ENCODE measurements at regions not wholly inside any gene's neighbourhood (a gene's known extent, or its start where the extent isn't known, plus 50 kb on each side); places are given as distances from the start of the nearest gene placed in this dataset.

DNA sequence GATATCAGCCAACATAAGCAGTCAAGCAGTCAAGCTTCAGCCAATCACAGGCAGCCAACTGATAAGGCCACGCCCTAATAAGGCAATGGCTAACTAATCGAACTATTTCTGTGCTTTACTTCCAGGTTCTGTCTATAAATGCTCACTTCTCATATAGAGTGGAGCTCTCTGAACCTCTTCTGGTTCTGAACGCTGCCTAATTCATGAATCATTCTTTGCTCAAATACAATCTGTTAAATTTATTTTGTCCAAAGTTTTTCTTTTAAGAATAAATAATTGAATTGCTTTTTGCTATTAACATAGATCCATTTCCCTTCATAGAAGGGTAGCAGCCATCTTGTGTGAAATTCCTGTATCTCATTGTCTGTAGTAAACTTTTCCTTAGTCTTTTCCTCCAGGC, 97.9 kb upstream of the TMEM72 start:
- no peak overlapping the region for H3K27ac Mint-ChIP-seq

DNA sequence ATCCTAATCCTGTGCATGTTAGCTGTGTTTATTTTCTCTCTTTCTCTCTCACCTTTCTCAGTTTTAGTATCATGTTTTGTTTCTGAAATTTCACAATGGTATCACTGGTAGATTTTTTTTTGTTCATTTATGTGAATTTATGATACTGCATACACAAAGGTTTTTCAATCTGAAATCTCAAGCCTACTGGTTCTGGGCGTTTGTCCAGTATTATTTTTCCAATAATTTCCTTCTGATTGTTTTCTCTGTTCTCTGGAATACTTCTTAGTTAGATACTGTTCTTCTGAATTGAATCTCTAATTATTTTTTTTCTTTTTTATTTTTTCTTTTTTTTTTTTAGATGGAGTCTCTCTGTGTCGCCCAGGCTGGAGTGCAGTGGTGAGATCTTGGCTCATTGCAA, 96.2 kb upstream of the TMEM72 start:
- no peaks in the 10 kb centered on the region for H3K9me3 ChIP-seq (ENCODE audit: low read length)
- Mint-ChIP-seq H3K36me3 (no peaks in the 10 kb centered on the region), H3K9me3 (peaks cover 0 to 5% (median 0%) of the 10 kb centered on the region in 5 donors), H3K4me3 (no peak overlapping the region), H3K27me3 (peaks cover 4 to 9% of the 10 kb centered on the region in 2 donors), H3K27ac (no peak overlapping the region), H3K4me1 (no peaks in the 10 kb centered on the region)
- no peaks in the 10 kb centered on the region for H3K27me3 ChIP-seq (ENCODE audit: insufficient read depth, low read length, poor library complexity, severe bottlenecking)
- no peak overlapping the region for H3K27ac ChIP-seq (ENCODE audit: low read depth, low read length)
- POLR2A ChIA-PET: no interaction called here
- H3K4me1 ChIP-seq (ENCODE audit: insufficient read depth, low read length): no peaks in the 10 kb centered on the region
- CTCF ChIA-PET: no interaction called here
- DNase-seq: no peak
- H3K36me3 ChIP-seq (ENCODE audit: insufficient read depth, low read length): no peaks in the 10 kb centered on the region
- no peak overlapping the region for H3K4me3 ChIP-seq (ENCODE audit: low read length)

More for the DNA sequence above, 97.9 kb upstream of the TMEM72 start:
- Mint-ChIP-seq H3K4me3 (no peak overlapping the region), H3K9me3 (peaks cover 0 to 5% (median 0%) of the 10 kb centered on the region in 5 donors), H3K36me3 (no peaks in the 10 kb centered on the region), H3K27me3 (peaks cover 2 to 9% of the 10 kb centered on the region in 2 donors), H3K4me1 (no peaks in the 10 kb centered on the region)
- POLR2A ChIA-PET: no interaction called here
- CTCF ChIA-PET: no interaction called here
- Histone ChIP-seq H3K9me3 (ENCODE audit: low read length) (no peaks in the 10 kb centered on the region), H3K27ac (ENCODE audit: low read depth, low read length) (no peak overlapping the region), H3K4me1 (ENCODE audit: insufficient read depth, low read length) (no peaks in the 10 kb centered on the region), H3K27me3 (ENCODE audit: insufficient read depth, low read length, poor library complexity, severe bottlenecking) (no peaks in the 10 kb centered on the region), H3K4me3 (ENCODE audit: low read length) (no peak overlapping the region), H3K36me3 (ENCODE audit: insufficient read depth, low read length) (no peaks in the 10 kb centered on the region)
- no peak for DNase-seq

DNA sequence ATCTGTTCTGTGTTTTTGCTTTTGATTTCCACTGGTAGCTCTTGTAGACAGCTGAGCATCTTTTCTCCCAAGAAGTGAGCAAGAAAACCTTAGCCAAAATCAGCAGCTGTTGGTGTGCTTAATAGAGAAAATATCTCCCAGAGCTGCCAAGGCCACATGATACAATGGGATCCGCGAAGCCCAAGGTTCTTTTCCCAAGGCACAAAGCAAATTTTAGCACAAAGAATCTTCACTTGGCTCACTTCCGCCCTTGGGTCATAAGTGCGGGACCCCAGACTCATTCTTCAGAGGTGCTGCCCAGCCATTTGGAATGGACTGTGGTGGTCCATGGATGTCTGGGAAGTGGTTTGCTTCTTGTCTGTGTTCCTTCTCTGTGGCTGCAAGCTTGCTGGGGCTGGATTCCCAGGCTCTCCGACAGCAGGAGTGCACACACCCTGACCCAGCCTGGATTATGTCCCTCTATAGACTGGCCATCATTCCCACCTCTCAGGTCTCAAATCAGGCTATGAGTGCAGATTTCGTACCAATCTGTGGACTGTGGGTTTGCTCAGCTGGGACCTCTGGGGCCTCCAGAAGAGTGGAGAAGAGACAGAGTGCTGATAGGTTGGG, 93.0 kb upstream of the TMEM72 start:
- Mint-ChIP-seq H3K4me3 (no peak overlapping the region), H3K4me1 (no peaks in the 10 kb centered on the region), H3K27ac (no peak overlapping the region), H3K9me3 (peaks cover 0 to 5% (median 0%) of the 10 kb centered on the region in 5 donors), H3K27me3 (peaks cover 10 to 19% of the 10 kb centered on the region in 2 donors), H3K36me3 (no peaks in the 10 kb centered on the region)
- Histone ChIP-seq H3K9me3 (ENCODE audit: low read length) (no peaks in the 10 kb centered on the region), H3K27ac (ENCODE audit: low read depth, low read length) (no peak overlapping the region), H3K4me1 (ENCODE audit: insufficient read depth, low read length) (no peaks in the 10 kb centered on the region), H3K36me3 (ENCODE audit: insufficient read depth, low read length) (no peaks in the 10 kb centered on the region), H3K4me3 (ENCODE audit: low read length) (no peak overlapping the region), H3K27me3 (ENCODE audit: insufficient read depth, low read length, poor library complexity, severe bottlenecking) (no peaks in the 10 kb centered on the region)
- DNase-seq: no peak
- ChIA-PET POLR2A (no interaction called here), CTCF (no interaction called here)

DNA sequence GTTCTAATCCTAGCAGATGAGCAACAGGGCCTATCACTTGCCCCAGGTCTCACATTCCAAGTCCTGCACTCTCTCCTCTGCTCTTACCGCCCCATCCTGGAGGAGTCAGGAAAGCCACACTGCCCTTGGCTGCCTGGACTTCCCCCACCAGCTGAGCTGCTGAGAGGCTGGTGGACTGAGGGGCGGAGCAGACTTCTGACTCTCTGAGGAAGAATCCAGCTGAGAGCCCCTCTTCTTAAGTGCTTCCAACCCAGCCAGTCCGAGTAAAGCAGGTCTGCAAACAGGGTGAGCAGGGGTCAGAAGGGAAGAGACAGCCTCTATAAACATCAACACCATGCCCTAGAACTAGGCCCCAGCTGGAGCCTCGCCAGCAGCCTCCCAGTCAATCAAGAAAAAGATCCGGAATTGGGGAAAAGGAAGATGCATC, 92.4 kb upstream of the TMEM72 start:
- ChIA-PET CTCF (no interaction called here), POLR2A (no interaction called here)
- Mint-ChIP-seq H3K4me3 (no peak overlapping the region), H3K27ac (no peak overlapping the region), H3K9me3 (peaks cover 0 to 1% (median 0%) of the 10 kb centered on the region in 5 donors), H3K27me3 (peaks cover 10 to 19% of the 10 kb centered on the region in 2 donors), H3K4me1 (no peaks in the 10 kb centered on the region), H3K36me3 (no peaks in the 10 kb centered on the region)
- H3K9me3 ChIP-seq (ENCODE audit: low read length): no peaks in the 10 kb centered on the region
- H3K4me1 ChIP-seq (ENCODE audit: insufficient read depth, low read length): no peaks in the 10 kb centered on the region
- H3K27ac ChIP-seq (ENCODE audit: low read depth, low read length): no peak overlapping the region
- no peak for DNase-seq
- H3K27me3 ChIP-seq (ENCODE audit: insufficient read depth, low read length, poor library complexity, severe bottlenecking): no peaks in the 10 kb centered on the region
- no peaks in the 10 kb centered on the region for H3K36me3 ChIP-seq (ENCODE audit: insufficient read depth, low read length)
- H3K4me3 ChIP-seq (ENCODE audit: low read length): no peak overlapping the region

DNA sequence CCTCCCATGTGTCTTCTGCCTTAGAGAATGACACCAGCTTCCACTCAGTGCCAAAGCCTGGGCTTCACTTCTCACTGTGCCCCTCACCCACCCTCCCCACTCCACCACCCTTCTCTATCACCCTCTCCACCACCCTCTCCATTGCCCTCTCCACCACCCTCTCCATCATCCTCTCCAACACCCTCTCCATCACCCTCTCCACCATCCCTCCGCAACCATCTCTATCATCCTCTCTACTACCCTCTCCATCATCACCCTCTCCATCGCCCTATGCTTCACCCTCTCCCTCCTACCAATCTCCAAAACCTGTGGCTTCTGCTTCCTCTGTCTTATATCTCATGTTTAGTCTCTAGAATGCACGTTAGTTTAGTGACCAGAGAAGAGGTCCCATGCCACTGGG, 91.0 kb upstream of the TMEM72 start:
- no peak for DNase-seq
- Mint-ChIP-seq H3K4me1 (no peaks in the 10 kb centered on the region), H3K4me3 (no peak overlapping the region), H3K36me3 (no peaks in the 10 kb centered on the region), H3K9me3 (no peaks in the 10 kb centered on the region), H3K27ac (no peak overlapping the region), H3K27me3 (peaks cover 10 to 22% of the 10 kb centered on the region in 2 donors)
- H3K27me3 ChIP-seq (ENCODE audit: insufficient read depth, low read length, poor library complexity, severe bottlenecking): no peaks in the 10 kb centered on the region
- CTCF ChIA-PET: no interaction called here
- no peak overlapping the region for H3K4me3 ChIP-seq (ENCODE audit: low read length)
- H3K36me3 ChIP-seq (ENCODE audit: insufficient read depth, low read length): no peaks in the 10 kb centered on the region
- POLR2A ChIA-PET: no interaction called here
- no peaks in the 10 kb centered on the region for H3K9me3 ChIP-seq (ENCODE audit: low read length)
- H3K27ac ChIP-seq (ENCODE audit: low read depth, low read length): no peak overlapping the region
- no peaks in the 10 kb centered on the region for H3K4me1 ChIP-seq (ENCODE audit: insufficient read depth, low read length)

DNA sequence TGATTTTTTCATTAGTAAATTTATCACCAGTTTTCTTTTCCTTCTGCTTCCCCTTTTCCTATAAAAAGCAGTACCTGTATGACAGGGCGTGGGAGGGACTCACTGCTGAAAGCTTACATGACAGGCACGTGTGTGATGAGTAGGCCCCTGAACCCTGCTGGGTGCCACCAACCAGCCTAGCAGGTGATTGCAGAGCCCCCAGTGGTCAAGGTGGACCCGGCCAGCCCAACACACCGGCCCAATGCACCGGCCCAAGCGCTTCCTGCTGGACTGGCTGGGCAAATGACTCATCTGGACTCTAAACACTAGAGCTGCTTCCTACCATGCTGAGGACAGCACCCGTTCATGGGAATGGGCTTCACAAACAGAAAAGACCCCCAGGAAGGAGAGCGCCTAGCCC, 89.8 kb upstream of the TMEM72 start:
- H3K27ac Mint-ChIP-seq: no peak overlapping the region

DNA sequence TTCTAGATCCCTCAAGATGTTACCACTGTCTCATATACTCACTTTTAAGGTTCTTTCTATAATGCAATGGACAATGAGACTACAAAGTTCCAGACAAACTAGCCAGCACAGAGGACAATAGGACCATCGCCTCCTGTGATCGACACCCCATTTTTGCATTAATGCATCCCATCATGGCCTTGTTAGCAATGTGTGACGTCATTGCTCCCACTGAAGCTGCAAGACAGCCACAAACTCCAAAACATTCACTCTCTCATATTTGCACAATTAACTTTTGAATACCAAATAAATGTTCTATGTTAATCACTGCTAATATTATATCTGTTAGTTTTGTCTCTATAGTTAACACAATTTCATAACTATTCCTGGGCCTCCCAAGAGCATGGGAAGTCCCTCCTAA, 88.8 kb upstream of the TMEM72 start:
- Mint-ChIP-seq H3K36me3 (no peaks in the 10 kb centered on the region), H3K4me3 (no peak overlapping the region), H3K27me3 (peaks cover 12 to 29% of the 10 kb centered on the region in 2 donors), H3K9me3 (no peaks in the 10 kb centered on the region), H3K4me1 (no peaks in the 10 kb centered on the region), H3K27ac (no peak overlapping the region)
- ChIA-PET POLR2A (no interaction called here), CTCF (no interaction called here)
- no peak for DNase-seq
- no peaks in the 10 kb centered on the region for H3K9me3 ChIP-seq (ENCODE audit: low read length)
- H3K27me3 ChIP-seq (ENCODE audit: insufficient read depth, low read length, poor library complexity, severe bottlenecking): no peaks in the 10 kb centered on the region
- no peaks in the 10 kb centered on the region for H3K4me1 ChIP-seq (ENCODE audit: insufficient read depth, low read length)
- H3K27ac ChIP-seq (ENCODE audit: low read depth, low read length): no peak overlapping the region
- H3K36me3 ChIP-seq (ENCODE audit: insufficient read depth, low read length): no peaks in the 10 kb centered on the region
- no peak overlapping the region for H3K4me3 ChIP-seq (ENCODE audit: low read length)

More for the DNA sequence above, 89.8 kb upstream of the TMEM72 start:
- Histone ChIP-seq H3K4me1 (ENCODE audit: insufficient read depth, low read length) (no peaks in the 10 kb centered on the region), H3K36me3 (ENCODE audit: insufficient read depth, low read length) (no peaks in the 10 kb centered on the region), H3K4me3 (ENCODE audit: low read length) (no peak overlapping the region), H3K27me3 (ENCODE audit: insufficient read depth, low read length, poor library complexity, severe bottlenecking) (no peaks in the 10 kb centered on the region), H3K9me3 (ENCODE audit: low read length) (no peaks in the 10 kb centered on the region), H3K27ac (ENCODE audit: low read depth, low read length) (no peak overlapping the region)
- no peaks in the 10 kb centered on the region for H3K4me1 Mint-ChIP-seq
- H3K9me3 Mint-ChIP-seq: no peaks in the 10 kb centered on the region
- peaks cover 10 to 22% of the 10 kb centered on the region in 2 donors for H3K27me3 Mint-ChIP-seq
- ChIA-PET CTCF (no interaction called here), POLR2A (no interaction called here)
- H3K36me3 Mint-ChIP-seq: no peaks in the 10 kb centered on the region
- no peak for DNase-seq
- H3K4me3 Mint-ChIP-seq: no peak overlapping the region

DNA sequence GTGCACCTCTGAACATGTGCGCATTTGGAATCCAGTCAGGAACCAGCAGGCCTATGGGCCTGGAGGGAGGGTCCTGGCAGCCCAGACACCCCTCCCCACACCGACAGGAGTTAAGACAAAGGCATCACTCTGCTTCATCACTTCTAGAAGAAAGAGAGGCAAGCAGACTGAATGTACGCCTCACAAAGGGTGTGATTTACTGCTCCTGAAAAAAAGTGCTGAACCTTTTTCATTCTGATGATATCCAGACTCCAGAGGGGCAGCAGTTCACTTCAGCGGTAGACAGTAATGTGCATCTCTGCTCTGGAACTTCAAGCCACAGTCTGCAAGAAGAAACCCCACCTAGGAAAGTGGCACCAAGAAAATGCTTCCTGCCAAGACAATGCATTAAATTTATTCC, 88.2 kb upstream of the TMEM72 start:
- no peaks in the 10 kb centered on the region for H3K9me3 ChIP-seq (ENCODE audit: low read length)
- no peak overlapping the region for H3K4me3 ChIP-seq (ENCODE audit: low read length)
- no peaks in the 10 kb centered on the region for H3K4me1 ChIP-seq (ENCODE audit: insufficient read depth, low read length)
- H3K27me3 Mint-ChIP-seq: peaks cover 12 to 28% of the 10 kb centered on the region in 2 donors
- H3K36me3 Mint-ChIP-seq: no peaks in the 10 kb centered on the region
- H3K27me3 ChIP-seq (ENCODE audit: insufficient read depth, low read length, poor library complexity, severe bottlenecking): no peaks in the 10 kb centered on the region
- no peak overlapping the region for H3K4me3 Mint-ChIP-seq
- ChIA-PET CTCF (no interaction called here), POLR2A (no interaction called here)
- no peaks in the 10 kb centered on the region for H3K4me1 Mint-ChIP-seq
- no peaks in the 10 kb centered on the region for H3K9me3 Mint-ChIP-seq
- DNase-seq: no peak
- no peak overlapping the region for H3K27ac ChIP-seq (ENCODE audit: low read depth, low read length)
- H3K27ac Mint-ChIP-seq: no peak overlapping the region
- no peaks in the 10 kb centered on the region for H3K36me3 ChIP-seq (ENCODE audit: insufficient read depth, low read length)

DNA sequence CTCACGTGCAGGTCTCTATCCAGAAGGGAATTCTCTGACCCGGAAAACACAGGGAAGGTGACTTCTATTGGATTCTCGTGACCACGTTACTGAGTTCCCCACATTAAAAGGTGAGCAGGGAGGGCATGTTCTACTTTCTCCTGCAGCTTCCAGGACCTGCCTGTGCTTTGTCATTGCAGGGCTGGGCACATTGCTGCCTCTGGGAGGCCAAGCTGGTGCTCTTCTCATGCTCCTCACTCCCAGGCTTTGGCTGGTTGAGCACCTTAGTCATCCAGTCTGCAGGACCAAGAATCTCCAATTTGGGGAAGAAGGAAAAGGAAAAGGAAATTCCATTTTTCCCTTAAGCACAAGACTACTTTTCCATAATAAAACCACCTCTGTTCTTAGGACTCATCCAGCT, 86.5 kb upstream of the TMEM72 start:
- ChIA-PET CTCF (no interaction called here), POLR2A (no interaction called here)
- Histone ChIP-seq H3K4me1 (ENCODE audit: insufficient read depth, low read length) (no peaks in the 10 kb centered on the region), H3K27me3 (ENCODE audit: insufficient read depth, low read length, poor library complexity, severe bottlenecking) (no peaks in the 10 kb centered on the region), H3K36me3 (ENCODE audit: insufficient read depth, low read length) (no peaks in the 10 kb centered on the region), H3K27ac (ENCODE audit: low read depth, low read length) (no peak overlapping the region), H3K9me3 (ENCODE audit: low read length) (no peaks in the 10 kb centered on the region), H3K4me3 (ENCODE audit: low read length) (no peak overlapping the region)
- Mint-ChIP-seq H3K27me3 (peaks cover 10 to 30% of the 10 kb centered on the region in 2 donors), H3K36me3 (no peaks in the 10 kb centered on the region), H3K9me3 (no peaks in the 10 kb centered on the region), H3K27ac (no peak overlapping the region), H3K4me3 (no peak overlapping the region), H3K4me1 (no peaks in the 10 kb centered on the region)
- DNase-seq: no peak

Measured in CD8-positive, alpha-beta memory T cell (primary cell).